ENCODE measurements at regions not wholly inside any gene's neighbourhood (a gene's known extent, or its start where the extent isn't known, plus 50 kb on each side); places are given as distances from the start of the nearest gene placed in this dataset.

- TF ChIP-seq CTCF (IDR thresholded peaks at IDR 0.05) = no peak
- no peak for TF ChIP-seq POLR2AphosphoS5 (IDR thresholded peaks at IDR 0.05; ENCODE audit: insufficient read depth in 1 of 2, low read depth in 1 of 2)
- TF ChIP-seq POLR2A (IDR thresholded peaks at IDR 0.05) = no peak
These were observed 504.6 kb upstream of the MKI67 start for GRCh38 chr10:128630787-128631252.
